T-helper 2 cell treated with Interferon-gamma antibody and Interleukin-4, amounts not matched to agents 100 ng/mL and 5 ng/mL, for 36 hours (primary cell): ENCODE measurements at regions not wholly inside any gene's neighbourhood (a gene's known extent, or its start where the extent isn't known, plus 50 kb on each side); places are given as distances from the start of the nearest gene placed in this dataset.
"Not testable (repeated sequence)": the region's sequence is repeated elsewhere in the genome, so short reads cannot be mapped to it uniquely, and the experiment has no call there.

ENCODE experiments used
- intact Hi-C: fragments of 100-400 bp; cut with micrococcal nuclease; formaldehyde crosslinking; loops from one replicate; pipeline ENCODE4 v1.15.1; 2023

DNA sequence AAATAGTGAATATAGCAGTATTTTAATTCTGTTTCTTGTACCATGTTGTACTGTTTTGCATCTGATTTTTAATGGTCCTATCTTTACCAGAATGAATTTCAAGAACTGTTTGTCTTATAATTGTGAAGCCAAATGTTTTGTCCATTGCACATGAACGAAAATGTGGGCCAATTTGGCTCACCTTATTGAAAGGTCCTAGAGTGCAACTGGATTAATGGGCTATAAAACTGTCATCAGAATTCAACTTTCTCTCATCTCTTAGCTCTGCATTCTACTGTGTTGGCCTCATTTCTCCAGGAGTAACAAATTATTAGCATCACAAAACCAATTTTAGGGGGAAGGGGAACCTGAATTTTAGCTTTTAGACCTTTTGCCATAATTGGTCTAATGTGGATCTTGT, 179.4 kb upstream of the NUDT12 start:
- intact Hi-C loops = no loop called here

GRCh38 chr5:103736343-103736742, 173.8 kb upstream of the NUDT12 start:
- intact Hi-C loops = not testable (repeated sequence)

- intact Hi-C loops = no loop called here
Measured at GRCh38 chr5:103724271-103724670, 161.7 kb upstream of the NUDT12 start.

- intact Hi-C loops = no loop called here
Measured at GRCh38 chr5:103721183-103721582, 158.6 kb upstream of the NUDT12 start.

DNA sequence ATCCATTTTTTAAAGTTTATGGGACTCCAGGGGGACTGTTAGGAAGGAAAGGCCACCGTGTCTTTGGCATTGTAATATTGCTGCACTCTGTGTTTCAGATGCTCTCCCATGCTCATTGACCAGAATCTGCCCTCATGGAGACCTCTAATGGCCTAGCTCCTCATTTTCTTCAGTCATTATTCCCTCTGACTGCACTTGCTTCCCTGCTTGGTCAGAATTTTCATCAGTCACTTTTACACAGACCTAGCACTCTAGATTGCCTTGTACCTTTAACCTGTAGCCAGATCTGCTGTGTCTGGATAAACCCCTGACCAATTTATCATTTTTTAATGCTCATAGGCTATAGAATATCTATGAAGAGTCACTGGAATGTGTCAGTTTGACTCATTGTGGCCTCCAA, 155.5 kb upstream of the NUDT12 start:
- intact Hi-C loops = no loop called here

DNA sequence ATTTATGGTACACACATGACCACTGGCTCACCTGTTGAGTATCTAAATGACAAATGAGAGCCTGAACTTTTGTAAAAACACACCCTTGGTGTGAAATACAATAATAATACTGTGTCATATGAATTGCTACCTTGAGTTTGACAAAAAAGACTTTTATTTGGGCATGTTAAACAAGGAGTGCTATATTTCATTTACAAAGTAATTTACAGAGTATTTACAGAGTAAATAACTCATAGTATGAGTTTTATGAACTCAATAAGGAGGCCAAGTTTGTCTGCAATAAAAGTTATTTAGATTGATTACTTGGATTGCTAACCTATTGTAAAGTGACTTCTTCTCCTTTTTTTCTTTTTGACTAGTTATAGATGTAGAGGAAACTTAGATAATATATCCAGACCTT, 146.0 kb upstream of the NUDT12 start:
- intact Hi-C loops = no loop called here

DNA sequence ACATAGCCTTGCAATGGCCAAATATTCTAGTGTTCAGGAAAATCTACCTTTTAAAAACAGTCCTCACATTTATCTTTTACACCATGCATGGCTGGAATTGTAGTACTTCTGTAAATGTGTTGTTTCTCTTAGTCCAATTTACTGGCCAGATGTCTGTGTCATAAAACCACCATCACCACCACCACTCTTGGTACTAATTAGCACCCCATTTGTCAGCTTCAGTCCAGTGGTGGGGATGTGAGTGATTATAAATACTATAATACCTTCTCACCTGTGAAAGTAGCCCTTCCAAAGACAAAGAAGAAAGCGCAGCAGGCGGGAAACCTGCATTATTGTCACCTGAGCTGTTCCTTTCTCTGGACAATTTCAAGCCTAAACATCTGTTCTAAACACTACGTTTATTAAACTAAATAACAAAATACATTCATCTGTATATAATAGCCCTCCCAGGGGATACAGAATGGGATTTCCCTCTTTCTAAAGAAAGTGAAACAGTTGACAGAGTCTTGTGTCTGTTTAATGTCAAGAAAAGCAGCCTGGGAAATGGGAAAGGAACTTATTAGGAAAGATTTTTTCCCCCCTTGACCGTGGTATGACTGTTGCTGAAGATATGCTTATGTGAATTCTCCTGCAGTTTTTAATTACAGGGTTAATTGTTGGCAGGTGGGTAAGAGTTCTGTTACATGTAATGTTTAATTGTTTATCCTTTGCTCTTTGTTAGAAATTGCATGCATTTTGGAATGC, 144.5 kb upstream of the NUDT12 start:
- intact Hi-C loops = no loop called here

DNA sequence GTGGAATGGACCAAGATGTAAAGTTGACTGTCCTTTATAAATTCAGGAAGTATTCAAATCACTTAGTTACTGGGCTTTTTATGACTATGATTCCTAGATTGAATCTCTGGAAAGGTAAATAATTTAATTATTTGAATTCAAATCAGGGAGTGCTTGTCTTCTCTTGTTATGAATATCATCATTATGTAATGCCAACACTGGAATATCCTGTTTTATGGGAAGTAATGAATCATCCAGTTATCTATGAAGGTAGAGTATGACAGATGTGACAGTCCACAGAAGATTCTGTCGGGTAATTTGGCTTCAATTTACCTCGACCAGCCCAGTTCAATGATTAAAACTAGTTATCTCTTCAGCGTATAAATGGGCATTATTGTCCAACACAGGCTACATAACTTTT, 141.0 kb upstream of the NUDT12 start:
- intact Hi-C loops = no loop called here

GRCh38 chr5:103693517-103693916, 130.9 kb upstream of the NUDT12 start:
- intact Hi-C loops = no loop called here

GRCh38 chr5:103690676-103691075, 128.1 kb upstream of the NUDT12 start:
- intact Hi-C loops = no loop called here

GRCh38 chr5:103679873-103680272, 117.3 kb upstream of the NUDT12 start:
- intact Hi-C loops = no loop called here

DNA sequence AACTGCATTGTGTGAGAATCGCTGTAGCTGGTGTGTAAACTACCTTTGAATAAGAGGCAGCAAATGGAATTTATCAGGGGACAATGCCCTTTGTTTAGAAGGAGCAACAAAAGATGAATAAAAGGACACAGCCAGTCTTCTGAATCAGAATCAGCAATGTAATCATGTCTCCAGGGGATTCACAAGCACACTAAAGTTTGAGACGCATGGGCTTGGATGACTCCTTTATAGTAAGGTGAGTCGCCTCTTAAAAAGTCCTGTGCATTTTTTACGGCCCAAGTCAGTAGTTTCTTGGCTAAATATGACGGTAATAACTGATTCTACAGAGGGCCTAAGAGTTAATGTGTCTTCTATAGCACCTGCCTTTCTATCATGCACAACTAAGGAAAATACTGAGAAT, 113.6 kb upstream of the NUDT12 start:
- intact Hi-C loops = not testable (repeated sequence)

- intact Hi-C loops = no loop called here
Measured at GRCh38 chr5:103674739-103675138, 112.2 kb upstream of the NUDT12 start.

GRCh38 chr5:103674251-103674650, 111.7 kb upstream of the NUDT12 start:
- intact Hi-C loops = no loop called here

GRCh38 chr5:103669615-103670014, 107.0 kb upstream of the NUDT12 start:
- intact Hi-C loops = no loop called here

DNA sequence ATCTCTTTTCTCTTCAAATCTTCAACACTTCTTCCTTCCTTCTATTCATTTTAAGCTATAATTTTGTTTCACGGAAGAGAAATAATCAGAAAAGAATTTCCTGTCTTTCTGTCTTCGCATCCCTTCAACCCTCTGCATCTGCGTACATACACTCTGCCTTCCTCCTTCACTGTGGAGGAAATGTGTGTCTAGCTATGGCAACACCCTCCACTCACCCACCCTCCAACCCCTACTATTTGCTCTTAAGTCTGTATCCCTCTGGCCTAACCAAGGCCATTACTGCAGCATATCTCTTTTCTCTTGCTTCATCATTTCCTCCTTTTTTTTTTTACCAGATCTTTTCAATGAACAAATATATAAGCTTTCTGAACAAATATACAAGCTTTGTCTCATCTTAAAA, 105.7 kb upstream of the NUDT12 start:
- intact Hi-C loops = no loop called here

DNA sequence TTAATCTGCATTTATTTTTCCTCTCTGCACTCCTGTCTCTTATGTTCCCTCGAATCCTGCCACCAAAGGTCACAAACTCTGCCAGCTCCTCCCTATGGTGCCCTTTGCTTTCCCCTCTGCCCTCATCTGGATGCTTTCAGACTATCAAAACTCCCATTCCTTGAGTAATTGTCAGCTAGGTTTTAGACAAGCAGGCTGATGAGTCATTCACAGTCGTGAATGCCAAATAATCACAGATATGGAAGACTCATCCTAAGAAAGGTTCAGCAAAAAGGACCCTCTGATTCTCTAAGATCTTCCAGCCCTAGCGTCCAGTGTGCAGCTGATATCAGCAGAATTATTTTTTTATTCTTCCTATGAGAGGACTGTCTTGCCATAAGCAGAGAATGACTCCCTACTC, 104.5 kb upstream of the NUDT12 start:
- intact Hi-C loops = no loop called here

DNA sequence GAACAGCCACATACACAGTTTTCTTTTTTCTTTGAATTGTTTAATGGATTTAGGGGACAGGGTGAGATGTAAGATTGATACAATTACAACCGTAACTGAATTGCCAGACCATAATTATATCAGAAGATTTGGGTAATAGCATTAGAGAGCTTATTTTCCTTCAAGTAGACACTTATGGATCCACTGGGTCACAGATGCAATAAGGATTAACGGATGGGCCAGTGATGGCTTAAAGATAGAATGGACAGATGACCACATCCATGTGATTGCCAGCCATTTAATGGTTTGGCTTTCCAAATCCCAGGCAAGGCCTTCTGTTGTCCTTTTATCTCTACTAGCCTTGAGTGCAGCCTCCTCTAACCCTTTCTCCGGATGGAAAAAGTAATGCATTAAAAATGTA, 94.7 kb upstream of the NUDT12 start:
- intact Hi-C loops = no loop called here

GRCh38 chr5:103648086-103648485, 85.5 kb upstream of the NUDT12 start:
- intact Hi-C loops = no loop called here

GRCh38 chr5:103646698-103647614, 84.4 kb upstream of the NUDT12 start:
- intact Hi-C loops = no loop called here

DNA sequence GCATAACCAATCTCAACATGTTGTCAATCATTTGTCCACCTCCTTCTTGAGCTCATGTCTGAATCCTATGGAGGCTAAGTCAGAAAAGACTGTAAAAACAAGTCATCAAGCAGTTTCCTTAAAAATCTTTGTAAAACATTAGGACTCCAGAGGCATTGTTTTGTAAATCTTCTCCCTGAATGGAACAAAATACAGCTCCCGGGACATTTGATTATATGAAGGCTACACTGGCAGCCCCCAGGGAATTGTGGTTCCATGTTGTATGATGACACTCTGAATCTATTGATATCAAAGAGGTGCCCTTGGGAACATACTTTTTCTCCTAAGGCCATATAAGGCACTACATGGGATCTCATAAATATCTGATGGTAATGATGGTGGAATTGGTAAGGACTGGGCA, 83.2 kb upstream of the NUDT12 start:
- intact Hi-C loops = no loop called here

DNA sequence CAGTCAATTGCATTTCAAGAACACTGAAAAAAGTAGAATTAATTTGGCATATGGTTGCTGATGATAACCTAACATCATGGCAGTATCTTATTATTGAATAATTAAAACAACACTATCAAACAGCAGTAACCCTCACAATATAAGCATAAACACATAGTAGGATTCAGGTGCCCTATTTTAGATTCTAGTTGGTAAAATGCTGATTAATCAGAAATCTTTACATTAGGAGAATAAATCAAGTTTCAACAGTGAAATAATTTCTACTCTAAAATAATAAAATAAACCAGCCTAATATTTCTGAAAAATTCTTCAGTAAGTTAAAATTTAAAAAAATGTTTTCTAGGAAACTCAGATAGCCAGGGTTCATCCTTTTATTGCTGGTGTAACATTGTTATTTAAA, 76.4 kb upstream of the NUDT12 start:
- intact Hi-C loops = no loop called here

DNA sequence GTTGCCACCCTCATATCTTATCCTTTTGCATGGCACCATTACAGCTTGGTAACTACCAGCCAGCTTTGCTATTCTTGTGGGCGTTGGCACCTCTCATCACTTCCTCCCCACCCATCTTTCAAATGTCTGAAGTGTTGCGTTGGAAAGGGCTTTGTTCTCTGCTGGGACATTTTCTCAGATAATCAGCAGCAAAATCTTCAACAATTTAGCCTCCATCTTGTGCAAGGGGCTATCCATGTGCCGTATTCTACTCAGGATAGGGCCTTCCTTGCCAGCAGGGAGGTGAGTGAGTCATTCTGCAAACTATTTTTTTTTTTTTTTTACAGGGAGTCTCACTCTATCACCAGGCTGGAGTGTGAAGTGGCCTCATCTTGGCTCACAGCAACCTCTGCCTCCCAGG, 62.1 kb upstream of the NUDT12 start:
- intact Hi-C loops = no loop called here
